Caco-2 (cell line): ENCODE measurements at regions not wholly inside any gene's neighbourhood (a gene's known extent, or its start where the extent isn't known, plus 50 kb on each side); places are given as distances from the start of the nearest gene placed in this dataset.

Experiments used
- BruUV-seq: library from RNA; stranded (reverse); fragments of 400-500 nt; replicated peaks from 2 replicates; lab custom pipeline; 2021; lab: Mats Ljungman, UMichigan
- CTCF ChIA-PET: fragments of 300-600 bp; sonication (Branson Sonifier 250); formaldehyde crosslinking; loops from one replicate; lab custom pipeline; 2022; ENCODE audit warnings: antibody characterized with exemption; lab: Charles Lee
- POLR2A ChIA-PET: fragments of 300-600 bp; sonication (Branson Sonifier 250); formaldehyde crosslinking; loops from one replicate; lab custom pipeline; 2022; ENCODE audit warnings: antibody characterized with exemption; lab: Charles Lee
- DNase-seq, 2 experiments: peaks; one replicate each; pipeline versions ENCODE4 v3.0.0 to v3.0.0-alpha.2; 2020 to 2022
- H3K27me3 ChIP-seq: replicated peaks from 2 replicates; pipeline ENCODE4 v1.6.0; 2011; ENCODE audit warnings: low read length; ENCODE audit not compliant: control insufficient read depth, insufficient read depth
- H3K36me3 ChIP-seq: 2 replicates; pipeline ENCODE4 v1.5.1; 2011; ENCODE audit warnings: low read length; ENCODE audit not compliant: control insufficient read depth, insufficient read depth
- H3K4me1 ChIP-seq: fragments of 250-450 bp; sonication (Bioruptor Pico); 2 replicates; pipeline ENCODE4 v1.5.1; 2020; ENCODE audit warnings: mild to moderate bottlenecking
- H3K4me3 ChIP-seq: 2 replicates; pipeline ENCODE4 v1.5.1; 2011; ENCODE audit warnings: low read depth, mild to moderate bottlenecking, control low read depth, low read length
- H3K9me3 ChIP-seq: fragments of 250-450 bp; sonication (Bioruptor Pico); 2 replicates; pipeline ENCODE4 v1.5.1; 2020; ENCODE audit warnings: mild to moderate bottlenecking, moderate library complexity
- H3K27ac Mint-ChIP-seq: one replicate; pipeline ENCODE4 v1.8.0; 2022; ENCODE audit warnings: mixed read lengths; ENCODE audit not compliant: unreplicated experiment
- H3K27me3 Mint-ChIP-seq: one replicate; pipeline ENCODE4 v1.8.0; 2022; ENCODE audit warnings: mixed read lengths; ENCODE audit not compliant: insufficient read depth, unreplicated experiment
- H3K36me3 Mint-ChIP-seq: one replicate; pipeline ENCODE4 v1.8.0; 2022; ENCODE audit warnings: mild to moderate bottlenecking, mixed read lengths; ENCODE audit not compliant: insufficient read depth, unreplicated experiment
- H3K4me1 Mint-ChIP-seq: one replicate; pipeline ENCODE4 v1.8.0; 2022; ENCODE audit warnings: low read depth, mixed read lengths; ENCODE audit not compliant: unreplicated experiment
- H3K4me3 Mint-ChIP-seq: one replicate; pipeline ENCODE4 v1.8.0; 2022; ENCODE audit warnings: mild to moderate bottlenecking, moderate library complexity, mixed read lengths; ENCODE audit not compliant: unreplicated experiment
- H3K9me3 Mint-ChIP-seq: one replicate; pipeline ENCODE4 v1.8.0; 2022; ENCODE audit warnings: mixed read lengths; ENCODE audit not compliant: unreplicated experiment
- intact Hi-C: fragments of 100-400 bp; cut with micrococcal nuclease; formaldehyde crosslinking; loops from one replicate; pipeline ENCODE4 v1.10.0; 2022; ENCODE audit not compliant: unreplicated experiment
- TF ChIP-seq, protein P1 (sequence below), 2 experiments: fragments of 200-600 bp in 1 of 2; IDR thresholded peaks; 1 replicate in 1 of 2; 2 replicates in 1 of 2; pipeline versions ENCODE4 v1.5.1 to v1.8.0; 2011 to 2022; ENCODE audit warnings: antibody characterized with exemption in 1 of 2, control low read depth in 1 of 2, inconsistent platforms in 1 of 2, low read depth in 1 of 2, low read length in 1 of 2, mild to moderate bottlenecking in 1 of 2, moderate library complexity in 1 of 2; ENCODE audit not compliant: insufficient read depth in 1 of 2, severe bottlenecking in 1 of 2, unreplicated experiment in 1 of 2

DNA sequence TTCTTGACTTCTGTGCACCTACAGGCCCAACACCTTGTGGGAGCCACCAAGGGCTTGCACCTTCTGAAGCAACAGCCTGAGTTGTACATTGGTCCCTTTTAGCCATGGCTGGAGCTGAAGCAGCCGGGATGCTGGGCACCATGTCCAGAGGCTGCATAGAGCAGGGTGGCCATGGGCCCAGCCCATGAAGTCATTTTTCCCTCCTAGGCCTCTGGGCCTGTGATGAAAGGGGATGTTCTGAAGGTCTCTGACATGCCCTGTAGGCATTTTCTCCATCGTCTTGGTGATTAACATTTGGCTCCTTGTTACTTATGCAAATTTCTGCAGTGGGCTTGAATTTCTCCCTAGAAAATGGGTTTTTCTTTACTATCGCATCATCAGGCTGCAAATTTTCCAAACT lies 83.1 kb upstream of the ACVR1 start:
- intact Hi-C loops: no loop called here
- Mint-ChIP-seq H3K4me3 (no peak overlapping the region), H3K9me3 (peaks cover 28% of the 10 kb centered on the region), H3K4me1 (no peaks in the 10 kb centered on the region), H3K36me3 (no peaks in the 10 kb centered on the region), H3K27me3 (no peaks in the 10 kb centered on the region), H3K27ac (no peak overlapping the region)
- no peaks in the 10 kb centered on the region for H3K27me3 ChIP-seq
- ChIA-PET POLR2A (no interaction called here), CTCF (no interaction called here)
- TF ChIP-seq, protein P1, sequence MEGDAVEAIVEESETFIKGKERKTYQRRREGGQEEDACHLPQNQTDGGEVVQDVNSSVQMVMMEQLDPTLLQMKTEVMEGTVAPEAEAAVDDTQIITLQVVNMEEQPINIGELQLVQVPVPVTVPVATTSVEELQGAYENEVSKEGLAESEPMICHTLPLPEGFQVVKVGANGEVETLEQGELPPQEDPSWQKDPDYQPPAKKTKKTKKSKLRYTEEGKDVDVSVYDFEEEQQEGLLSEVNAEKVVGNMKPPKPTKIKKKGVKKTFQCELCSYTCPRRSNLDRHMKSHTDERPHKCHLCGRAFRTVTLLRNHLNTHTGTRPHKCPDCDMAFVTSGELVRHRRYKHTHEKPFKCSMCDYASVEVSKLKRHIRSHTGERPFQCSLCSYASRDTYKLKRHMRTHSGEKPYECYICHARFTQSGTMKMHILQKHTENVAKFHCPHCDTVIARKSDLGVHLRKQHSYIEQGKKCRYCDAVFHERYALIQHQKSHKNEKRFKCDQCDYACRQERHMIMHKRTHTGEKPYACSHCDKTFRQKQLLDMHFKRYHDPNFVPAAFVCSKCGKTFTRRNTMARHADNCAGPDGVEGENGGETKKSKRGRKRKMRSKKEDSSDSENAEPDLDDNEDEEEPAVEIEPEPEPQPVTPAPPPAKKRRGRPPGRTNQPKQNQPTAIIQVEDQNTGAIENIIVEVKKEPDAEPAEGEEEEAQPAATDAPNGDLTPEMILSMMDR (IDR thresholded peaks at IDR 0.05; ENCODE audit: insufficient read depth in 1 of 2, low read depth in 1 of 2, low read length in 1 of 2, severe bottlenecking in 1 of 2, unreplicated experiment in 1 of 2): no peak
- no peaks in the 10 kb centered on the region for H3K4me1 ChIP-seq
- H3K9me3 ChIP-seq: peaks cover 16% of the 10 kb centered on the region
- no peaks in the 10 kb centered on the region for H3K36me3 ChIP-seq
- no peak for DNase-seq
- BruUV-seq: no TSS peak
- H3K4me3 ChIP-seq: no peak overlapping the region

DNA sequence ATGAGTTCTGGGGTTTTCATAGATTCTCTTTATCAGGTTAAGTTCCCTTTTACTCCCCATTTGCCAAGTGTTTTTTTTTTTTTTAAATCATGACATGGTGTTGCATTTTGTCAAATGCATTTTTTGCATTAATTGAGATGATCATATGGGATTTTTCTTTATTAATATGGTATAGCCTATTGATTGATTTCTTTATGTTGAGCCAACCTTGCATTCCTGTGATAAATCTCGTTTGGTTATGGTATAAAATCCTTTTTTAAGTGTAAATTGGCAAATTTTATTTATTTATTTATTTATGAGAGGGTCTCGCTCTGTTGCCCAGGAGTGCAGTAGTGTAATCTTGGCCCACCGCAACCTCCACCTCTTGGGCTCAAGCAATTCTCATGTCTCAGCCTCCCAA lies 81.5 kb upstream of the ACVR1 start:
- H3K27me3 Mint-ChIP-seq: no peaks in the 10 kb centered on the region
- no peaks in the 10 kb centered on the region for H3K36me3 Mint-ChIP-seq
- Histone ChIP-seq H3K36me3 (no peaks in the 10 kb centered on the region), H3K4me3 (no peak overlapping the region), H3K27me3 (no peaks in the 10 kb centered on the region), H3K9me3 (peaks cover 16% of the 10 kb centered on the region), H3K4me1 (no peaks in the 10 kb centered on the region)
- H3K4me3 Mint-ChIP-seq: no peak overlapping the region
- H3K9me3 Mint-ChIP-seq: peaks cover 28% of the 10 kb centered on the region
- CTCF ChIA-PET: no interaction called here
- H3K27ac Mint-ChIP-seq: no peak overlapping the region
- TF ChIP-seq, protein P1 (IDR thresholded peaks at IDR 0.05; ENCODE audit: insufficient read depth in 1 of 2, low read depth in 1 of 2, low read length in 1 of 2, severe bottlenecking in 1 of 2, unreplicated experiment in 1 of 2): no peak
- POLR2A ChIA-PET: no interaction called here
- intact Hi-C loops: no loop called here
- no TSS peak for BruUV-seq
- DNase-seq: no peak
- H3K4me1 Mint-ChIP-seq: no peaks in the 10 kb centered on the region

DNA sequence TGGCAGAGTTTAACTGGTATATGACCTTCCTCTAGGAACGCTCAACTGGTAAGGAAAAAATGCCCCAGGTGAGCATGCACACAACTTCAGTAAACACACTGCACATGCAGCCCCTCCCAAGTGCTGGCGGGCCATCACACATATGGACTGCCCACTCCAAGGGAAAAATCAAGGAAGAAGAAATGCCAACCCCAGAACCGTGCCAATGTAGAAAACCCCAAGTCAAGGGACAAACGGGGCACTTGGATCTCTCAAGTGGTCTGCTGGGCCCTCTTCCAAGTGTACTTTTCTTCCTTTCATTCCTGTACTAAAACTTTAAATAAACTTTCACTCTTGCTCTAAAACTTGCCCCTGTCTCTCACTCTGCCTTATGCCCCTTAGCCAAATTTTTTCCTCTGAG lies 76.4 kb upstream of the ACVR1 start:
- POLR2A ChIA-PET: no interaction called here
- TF ChIP-seq, protein P1 (IDR thresholded peaks at IDR 0.05; ENCODE audit: insufficient read depth in 1 of 2, low read depth in 1 of 2, low read length in 1 of 2, severe bottlenecking in 1 of 2, unreplicated experiment in 1 of 2): no peak
- Mint-ChIP-seq H3K27me3 (no peaks in the 10 kb centered on the region), H3K36me3 (no peaks in the 10 kb centered on the region), H3K27ac (no peak overlapping the region), H3K4me1 (no peaks in the 10 kb centered on the region), H3K4me3 (no peak overlapping the region), H3K9me3 (peaks cover 12% of the 10 kb centered on the region)
- Histone ChIP-seq H3K27me3 (no peaks in the 10 kb centered on the region), H3K36me3 (no peaks in the 10 kb centered on the region), H3K4me1 (no peaks in the 10 kb centered on the region), H3K4me3 (no peak overlapping the region), H3K9me3 (peaks cover 12% of the 10 kb centered on the region)
- no TSS peak for BruUV-seq
- no peak for DNase-seq
- intact Hi-C loops: no loop called here
- CTCF ChIA-PET: no interaction called here
